HG02884 (cell line): ENCODE measurements at regions not wholly inside any gene's neighbourhood (a gene's known extent, or its start where the extent isn't known, plus 50 kb on each side); places are given as distances from the start of the nearest gene placed in this dataset.
"Not testable (repeated sequence)": the region's sequence is repeated elsewhere in the genome, so short reads cannot be mapped to it uniquely, and the experiment has no call there.

Experiments
- ATAC-seq: cut with Tn5 transposase; IDR thresholded peaks from one replicate; pipeline ENCODE4 v1.9.1; 2021; ENCODE audit warnings: mild to moderate bottlenecking, moderate library complexity; ENCODE audit not compliant: unreplicated experiment

DNA sequence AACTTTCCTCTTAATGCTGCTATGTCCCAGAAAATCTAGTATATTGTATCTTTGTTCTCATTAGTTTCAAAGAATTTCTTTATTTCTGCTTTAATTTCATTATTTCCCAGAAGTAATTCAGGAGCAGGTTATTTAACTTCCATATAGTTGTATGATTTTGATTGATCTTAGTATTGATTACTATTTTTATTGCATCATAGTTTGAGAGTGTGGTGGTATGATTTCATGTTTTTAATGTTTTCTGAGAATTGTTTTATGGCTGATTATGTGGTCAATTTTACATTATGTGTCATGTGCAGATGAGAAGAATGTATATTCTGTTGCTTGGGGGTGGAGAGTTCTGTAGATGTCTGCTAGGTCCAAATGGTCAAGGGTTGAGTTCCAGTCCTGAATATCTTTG, 425.6 kb upstream of the RORB start:
- ATAC-seq: no peak

DNA sequence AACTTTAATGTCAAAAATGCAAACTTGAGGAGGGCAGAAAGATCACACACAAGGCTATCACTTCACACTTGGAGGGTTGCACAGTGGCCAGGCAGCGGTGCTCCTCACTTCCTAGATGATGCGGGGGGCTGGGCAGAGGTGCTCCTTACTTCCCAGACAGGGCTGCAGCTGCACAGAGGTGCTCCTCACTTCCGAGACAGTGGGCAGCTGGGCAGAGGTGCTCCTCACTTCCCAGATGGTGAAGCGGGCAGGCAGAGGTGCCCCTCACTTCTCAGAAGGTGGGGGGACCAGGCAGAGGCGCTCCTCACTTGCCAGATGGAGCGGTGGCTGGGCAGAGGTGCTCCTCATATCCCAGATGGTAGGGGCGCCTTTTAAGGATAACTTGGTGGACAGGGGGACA, 423.2 kb upstream of the RORB start:
- ATAC-seq: no peak

DNA sequence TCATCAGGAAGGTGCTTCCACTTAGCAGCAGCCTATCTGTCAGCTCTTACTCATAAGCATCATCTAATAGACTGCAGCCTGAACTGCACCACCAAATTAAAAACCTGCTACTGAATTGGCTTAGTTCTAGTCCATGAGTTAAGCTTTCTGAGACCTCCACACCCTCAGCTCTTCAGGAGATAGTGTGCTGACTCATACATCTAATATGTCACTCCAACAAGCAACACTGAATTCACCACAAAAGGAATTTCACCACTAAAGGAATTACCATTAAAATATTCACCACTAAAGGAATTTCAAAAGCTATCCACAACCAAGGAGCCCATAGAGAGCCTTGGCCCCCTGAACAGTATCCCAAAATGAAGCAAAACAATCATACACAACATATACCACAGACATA, 418.5 kb upstream of the RORB start:
- ATAC-seq: no peak

DNA sequence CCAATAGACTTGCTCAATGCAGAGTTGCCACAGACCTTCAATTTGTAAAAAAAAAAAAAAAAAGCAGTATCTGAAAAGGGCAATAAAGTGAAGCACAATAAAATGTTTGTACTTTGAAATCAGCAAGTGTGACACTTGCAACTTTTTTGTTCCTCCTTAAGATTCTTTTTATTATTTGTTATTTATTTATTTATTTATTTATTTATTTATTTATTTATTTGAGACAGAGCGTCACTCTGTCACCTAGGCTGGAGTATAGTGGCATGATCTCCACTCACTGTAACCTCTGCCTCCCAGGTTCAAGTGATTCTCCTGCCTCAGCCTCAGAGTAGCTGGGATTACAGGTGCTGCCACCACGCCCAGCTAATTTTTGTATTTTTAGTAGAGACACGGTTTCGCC, 416.5 kb upstream of the RORB start:
- not testable (repeated sequence) for ATAC-seq

DNA sequence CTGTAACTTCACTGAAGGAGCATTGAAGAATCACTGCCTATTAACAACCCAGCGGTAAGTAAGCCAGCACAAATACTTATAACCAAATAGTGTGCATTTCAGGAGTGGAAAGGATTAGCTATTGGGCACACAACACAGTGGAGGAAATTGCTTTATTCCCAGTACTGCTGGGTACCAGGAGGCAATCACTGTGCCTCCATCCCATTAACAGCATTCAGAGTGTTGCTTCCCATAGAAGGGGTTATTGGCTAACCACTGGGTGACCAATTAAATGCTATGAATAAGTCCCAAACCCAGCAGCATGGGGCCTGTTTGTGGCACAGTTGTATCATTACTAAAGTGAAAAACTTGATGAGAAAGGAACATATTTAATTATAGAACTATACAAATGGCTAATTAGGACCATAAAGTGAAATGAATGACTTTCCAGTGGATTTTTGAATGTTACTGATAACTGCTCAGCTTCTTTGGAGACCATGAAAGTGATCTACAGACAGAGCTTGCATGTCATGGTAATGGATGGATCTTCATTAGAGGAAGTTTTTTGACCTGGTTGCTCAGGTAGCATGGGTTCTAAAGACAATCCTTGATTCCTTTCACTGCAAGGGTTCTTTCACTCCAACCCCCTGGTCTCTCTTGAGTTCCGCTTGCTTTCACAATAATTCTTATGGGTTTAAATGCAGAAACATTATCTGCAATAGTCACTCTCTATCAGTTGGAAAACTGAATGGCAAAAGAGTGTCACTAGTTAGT, 413.3 kb upstream of the RORB start:
- no peak for ATAC-seq

DNA sequence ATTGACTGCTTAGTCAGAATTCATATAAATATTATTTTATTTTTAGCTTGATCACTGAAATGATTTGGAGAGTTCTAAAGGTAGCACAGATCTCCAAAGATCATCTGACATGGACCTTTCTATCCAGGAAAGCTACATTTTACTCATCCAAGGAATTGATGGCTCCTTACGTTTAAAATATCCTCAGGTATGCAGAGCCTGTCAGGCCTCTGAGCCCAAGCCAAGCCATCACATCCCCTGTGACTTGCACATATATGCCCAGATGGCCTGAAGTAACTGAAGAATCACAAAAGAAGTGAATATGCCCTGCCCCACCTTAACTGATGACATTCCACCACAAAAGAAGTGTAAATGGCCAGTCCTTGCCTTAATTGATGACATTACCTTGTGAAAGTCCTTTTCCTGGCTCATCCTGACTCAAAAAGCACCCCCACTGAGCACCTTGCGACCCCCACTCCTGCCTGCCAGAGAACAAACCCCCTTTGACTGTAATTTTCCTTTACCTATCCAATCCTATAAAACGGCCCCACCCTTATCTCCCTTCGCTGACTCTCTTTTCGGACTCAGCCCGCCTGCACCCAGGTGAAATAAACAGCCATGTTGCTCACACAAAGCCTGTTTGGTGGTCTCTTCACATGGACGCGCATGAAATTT, 411.6 kb upstream of the RORB start:
- ATAC-seq: not testable (repeated sequence)

DNA sequence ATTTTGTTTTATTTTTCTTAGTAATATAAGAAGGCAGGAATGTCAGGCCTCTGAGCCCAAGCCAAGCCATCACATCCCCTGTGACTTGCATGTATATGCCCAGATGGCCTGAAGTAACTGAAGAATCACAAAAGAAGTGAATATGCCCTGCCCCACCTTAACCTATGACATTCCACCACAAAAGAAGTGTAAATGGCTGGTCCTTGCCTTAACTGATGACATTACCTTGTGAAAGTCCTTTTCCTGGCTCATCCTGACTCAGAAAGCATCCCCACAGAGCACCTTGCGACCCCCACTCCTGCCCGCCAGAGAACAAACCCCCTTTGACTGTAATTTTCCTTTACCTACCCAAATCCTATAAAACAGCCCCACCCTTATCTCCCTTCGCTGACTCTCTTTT, 406.2 kb upstream of the RORB start:
- ATAC-seq: not testable (repeated sequence)

DNA sequence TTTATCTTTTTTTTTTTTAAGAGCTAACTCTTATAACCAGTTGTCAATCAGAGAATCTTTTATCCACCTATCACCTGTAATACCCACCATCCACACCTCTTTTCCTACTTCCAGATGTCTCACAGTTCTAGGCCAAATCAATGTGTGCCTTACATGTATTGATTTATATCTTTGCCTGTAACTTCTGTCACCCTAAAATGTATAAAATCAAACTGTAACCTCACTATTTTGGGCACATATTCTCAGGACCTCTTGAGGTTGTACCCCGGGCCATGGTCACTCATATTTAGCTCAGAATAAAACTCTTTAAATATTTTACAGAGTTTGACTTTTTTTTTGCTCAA, 404.7 kb upstream of the RORB start:
- no peak for ATAC-seq

DNA sequence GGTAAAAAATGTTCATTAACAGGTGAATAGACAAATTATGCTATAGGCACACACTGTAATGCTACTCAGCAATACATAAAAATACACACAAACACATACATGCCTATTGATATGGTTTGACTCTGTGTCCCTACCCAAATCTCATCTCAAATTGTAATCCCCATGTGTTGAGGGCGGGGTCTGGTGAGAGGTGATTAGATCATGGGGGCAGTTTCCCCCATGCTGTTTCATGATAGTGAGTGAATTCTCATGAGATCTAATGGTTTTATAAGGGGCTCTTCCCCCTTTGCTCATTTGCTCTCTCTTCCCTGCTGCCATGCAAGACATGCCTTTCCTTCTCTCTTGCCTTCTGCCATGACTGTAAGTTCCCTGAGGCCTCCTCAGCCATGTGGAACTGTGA, 403.1 kb upstream of the RORB start:
- ATAC-seq: not testable (repeated sequence)

DNA sequence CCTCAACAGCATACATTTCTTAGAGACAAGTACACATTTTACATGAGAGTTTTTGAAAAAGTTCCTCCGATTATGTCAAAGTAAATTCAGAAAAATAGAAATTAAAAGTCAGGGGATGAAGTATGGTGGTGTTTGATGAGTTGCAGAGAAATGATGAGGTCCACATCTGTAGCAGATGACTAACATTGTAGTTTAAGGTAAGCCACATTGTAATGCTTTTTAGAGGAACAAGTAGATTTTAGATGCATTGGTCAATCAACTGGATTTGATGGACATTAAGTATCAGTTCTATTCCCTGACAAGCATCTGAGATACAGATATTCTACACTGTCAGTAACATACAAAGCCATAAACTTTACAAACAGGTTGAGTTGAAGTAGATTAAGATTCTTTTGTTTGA, 402.4 kb upstream of the RORB start:
- ATAC-seq: no peak

DNA sequence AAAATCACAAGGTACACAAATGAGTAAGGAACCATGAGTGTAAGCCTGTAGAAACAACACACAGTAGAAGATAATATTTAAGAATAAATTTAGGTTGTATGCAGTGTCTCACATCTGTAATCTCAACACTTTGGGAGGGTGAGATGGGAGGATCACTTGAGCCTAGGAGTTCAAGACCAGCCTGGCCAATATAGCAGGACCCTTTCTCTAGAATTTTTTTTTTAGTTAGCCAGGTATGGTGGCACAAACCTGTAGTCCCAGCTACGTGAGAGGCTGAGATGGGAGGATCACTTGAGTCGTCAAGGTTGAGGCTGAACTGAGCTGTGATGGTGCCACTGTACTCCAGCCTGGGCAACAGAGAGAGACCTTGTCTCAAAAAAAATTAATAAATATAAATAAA, 401.2 kb upstream of the RORB start:
- no peak for ATAC-seq

DNA sequence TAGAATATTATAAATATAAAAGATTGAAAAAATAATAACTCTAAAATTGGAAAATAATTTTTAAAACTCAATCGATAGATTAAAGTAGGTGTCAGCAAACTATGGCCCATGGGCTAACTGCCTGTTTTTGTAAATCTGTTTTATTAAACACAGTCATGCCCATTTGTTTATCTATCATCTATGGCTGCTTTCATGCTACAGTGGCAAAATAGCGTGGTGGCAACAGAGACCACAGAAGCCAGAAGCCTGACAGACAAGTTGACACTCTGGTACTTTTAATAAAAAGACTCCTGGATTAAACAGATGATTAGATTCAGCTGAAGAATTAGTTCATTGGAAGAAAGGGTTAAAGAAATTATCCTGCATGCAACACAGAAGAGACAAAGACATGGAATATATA, 400.7 kb upstream of the RORB start:
- ATAC-seq: no peak

DNA sequence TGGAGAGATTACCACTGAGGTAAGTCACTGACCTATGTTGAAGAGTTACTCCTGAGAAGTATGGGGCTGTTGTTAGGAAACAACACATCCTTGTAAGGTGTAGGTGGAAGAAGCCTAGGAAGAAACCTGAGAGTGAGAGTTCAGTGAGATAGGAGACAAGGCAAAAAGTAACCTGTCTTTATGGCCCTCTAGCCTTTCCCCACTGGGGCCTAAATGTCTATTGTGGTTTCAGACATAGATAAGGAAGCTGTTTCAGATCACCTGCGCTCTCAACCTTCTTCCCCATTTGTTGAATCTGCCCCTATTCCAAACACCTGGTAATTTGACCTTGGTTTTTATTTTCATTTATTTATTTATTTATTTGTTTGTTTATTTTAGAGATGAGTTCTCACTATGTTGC, 397.1 kb upstream of the RORB start:
- ATAC-seq: no peak

DNA sequence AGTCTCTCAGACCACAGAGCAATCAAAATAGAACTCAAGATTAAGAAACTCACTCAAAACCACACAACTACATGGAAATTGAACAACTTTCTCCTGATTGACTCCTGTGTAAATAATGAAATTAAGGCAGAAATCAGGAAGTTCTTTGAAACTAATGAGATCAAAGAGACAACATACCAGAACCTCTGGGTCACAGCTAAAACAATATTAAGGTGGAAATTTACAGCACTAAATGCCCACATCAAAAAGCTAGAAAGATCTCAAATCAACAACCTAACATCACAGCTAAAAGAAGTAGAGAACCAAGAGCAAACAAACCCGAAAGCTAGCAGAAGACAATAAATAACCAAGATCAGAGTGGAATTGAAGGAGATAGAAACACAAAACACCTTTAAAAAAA, 395.0 kb upstream of the RORB start:
- ATAC-seq: not testable (repeated sequence)

DNA sequence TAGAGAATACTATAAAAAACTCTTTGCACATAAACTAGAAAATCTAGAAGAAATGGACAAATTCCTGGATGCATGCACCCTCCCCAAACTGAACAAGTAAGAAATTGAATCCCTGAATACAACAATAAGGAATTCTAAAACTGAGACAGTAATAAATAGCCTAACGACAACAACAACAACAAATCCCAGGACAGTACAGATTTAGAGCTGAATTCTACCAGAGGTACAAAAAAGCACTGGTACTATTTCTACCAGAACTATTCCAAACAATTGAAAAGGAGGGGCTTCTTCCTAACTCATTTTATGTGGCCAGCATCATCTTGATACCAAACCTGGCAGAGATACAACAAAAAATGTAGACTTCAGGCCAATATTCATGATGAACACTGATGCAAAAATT, 394.4 kb upstream of the RORB start:
- ATAC-seq: no peak

DNA sequence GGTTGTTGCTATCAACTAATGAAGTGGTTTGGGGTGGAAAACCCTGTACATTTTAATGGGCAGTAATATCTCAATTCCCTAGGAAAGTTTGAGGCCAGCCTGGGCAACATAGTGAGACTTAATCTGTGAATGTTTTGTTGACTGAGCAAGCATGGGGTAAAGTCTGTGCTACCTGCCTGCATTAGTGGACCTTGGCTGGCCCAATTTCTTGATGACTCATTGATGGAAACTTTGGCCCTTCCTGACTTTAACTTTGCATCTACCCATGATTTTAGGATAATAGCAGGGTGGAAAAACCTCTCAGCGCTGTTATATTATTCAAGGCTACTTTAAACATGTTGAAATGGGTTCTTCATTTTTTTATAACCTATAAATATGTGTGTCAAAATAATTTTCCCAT, 389.4 kb upstream of the RORB start:
- ATAC-seq: no peak

DNA sequence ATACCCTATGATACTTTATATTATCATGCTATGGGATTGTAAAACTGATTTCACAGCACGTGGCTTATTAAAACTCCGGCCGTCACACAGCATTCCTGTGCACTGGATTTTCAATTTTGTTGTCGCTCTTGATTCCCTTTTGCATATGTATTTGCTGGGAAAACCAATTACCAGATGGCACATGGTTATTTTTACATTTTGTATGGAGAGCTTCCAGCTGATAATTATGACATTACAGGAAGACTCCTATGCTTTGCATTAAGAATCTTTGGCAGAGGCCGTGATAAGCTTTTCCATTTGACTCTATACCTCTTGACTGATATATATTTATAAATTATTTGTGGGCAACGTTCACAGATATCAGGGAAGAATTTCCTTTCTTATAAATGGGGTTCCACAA, 381.2 kb upstream of the RORB start:
- ATAC-seq: no peak

DNA sequence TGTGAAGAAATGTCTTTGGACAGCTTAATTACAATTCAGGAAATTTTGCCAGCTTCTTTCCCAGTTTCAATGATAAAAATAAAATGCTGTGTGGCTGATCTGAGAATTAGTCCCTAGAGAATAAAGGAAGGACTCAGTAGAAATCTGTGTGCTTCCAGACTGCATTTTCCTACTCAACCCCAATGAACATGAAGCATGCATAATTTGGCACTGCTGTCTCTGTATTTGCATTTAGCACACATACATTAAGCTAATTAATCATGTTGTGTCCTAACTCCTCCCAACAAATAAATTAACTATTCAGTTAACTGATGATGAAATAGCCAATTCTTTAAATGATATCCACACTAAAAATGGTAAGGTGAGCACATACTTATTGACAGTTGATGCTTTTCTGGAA, 380.0 kb upstream of the RORB start:
- no peak for ATAC-seq

DNA sequence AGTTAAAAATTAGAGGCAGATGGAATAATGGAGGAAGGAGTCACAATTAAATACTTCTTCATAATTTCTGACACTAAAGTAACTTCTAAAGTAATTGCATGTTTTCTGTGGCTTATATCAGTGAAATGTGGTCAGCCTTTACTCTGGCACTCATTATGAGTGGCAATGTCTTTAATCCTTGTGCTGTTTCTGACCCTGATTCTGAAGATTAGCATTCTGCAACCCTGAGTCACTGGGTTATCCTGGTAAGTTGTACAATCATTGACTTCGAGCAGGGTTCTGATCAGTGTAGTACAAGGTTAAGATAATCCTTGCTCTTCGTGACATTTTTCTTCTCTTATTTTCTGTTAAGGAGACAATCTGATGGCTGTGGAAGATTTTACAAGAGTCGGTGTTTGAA, 379.4 kb upstream of the RORB start:
- ATAC-seq: no peak

DNA sequence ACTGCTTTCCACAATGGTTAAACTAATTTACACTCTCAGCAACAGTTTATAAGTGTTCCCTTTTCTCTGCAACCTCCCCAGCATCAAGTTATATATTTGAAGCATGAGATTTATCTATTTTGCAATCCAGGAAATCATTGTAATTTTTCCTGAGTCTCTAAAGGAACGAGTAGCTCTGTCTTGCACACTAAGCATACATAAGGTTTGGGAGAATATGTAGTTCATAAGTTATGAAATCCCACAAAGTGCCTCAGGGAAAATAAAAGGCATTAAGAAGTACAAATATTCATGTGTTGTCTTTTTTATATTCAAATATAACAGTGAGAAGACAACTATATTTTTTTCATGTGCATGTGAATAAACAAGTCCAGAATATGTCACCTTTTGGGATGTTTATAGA, 377.1 kb upstream of the RORB start:
- no peak for ATAC-seq

DNA sequence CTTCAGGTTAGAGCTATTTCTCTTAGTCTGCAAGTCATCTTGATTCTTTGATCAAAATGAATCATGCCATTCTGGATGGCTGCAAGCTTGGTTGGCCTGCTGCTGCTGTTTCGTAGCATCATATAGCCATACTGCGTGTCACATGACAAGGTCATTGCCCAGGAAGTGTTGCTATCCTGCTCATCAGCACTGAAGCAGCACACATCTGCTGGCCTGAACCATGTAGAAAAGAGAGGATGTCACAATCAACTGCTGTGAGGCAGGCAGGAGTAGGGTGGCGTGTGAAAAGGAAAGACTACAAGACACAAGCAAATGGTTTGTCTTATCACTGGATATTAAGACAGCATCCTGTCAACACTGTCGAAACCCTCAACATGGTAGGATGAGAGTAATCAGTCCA, 376.7 kb upstream of the RORB start:
- no peak for ATAC-seq

DNA sequence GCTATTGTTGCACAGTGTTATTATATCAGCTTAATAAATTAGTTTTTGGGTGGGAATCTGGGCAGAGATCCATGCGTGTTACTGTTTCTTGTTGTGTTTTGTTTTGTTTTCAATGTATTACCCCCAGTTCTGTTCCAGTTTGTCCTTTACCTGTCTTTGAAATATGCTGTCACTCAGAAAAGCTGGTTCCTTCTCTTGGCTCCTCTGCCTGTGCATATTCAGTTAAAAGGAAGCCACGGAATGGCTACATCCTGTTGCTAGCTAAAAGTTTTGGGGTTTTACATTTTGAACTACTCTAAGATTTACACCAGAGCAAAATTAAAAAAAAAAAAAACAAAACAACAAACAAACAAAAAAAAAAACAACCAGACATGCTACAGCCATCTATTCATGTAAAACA, 374.9 kb upstream of the RORB start:
- no peak for ATAC-seq

DNA sequence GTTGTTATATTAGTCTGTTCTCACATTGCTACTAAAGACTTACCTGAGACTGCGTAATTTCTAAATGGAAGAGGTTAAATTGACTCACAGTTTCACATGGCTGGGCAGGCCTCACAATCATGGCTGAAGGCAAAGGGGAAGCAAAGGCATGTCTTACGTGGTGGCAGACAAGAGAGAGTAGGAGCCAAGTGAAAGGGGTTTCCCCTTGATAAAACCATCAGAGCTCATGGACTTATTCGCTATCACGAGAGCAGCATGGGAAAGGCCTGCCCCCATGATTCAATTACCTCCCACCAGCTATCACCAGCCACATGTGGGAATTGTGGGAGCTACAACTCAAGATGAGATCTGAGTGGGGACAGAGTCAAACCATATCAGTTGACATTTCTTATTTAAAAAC, 374.5 kb upstream of the RORB start:
- ATAC-seq: no peak
